NCI-H128 (cell line): ENCODE measurements at regions not wholly inside any gene's neighbourhood (a gene's known extent, or its start where the extent isn't known, plus 50 kb on each side); places are given as distances from the start of the nearest gene placed in this dataset.

Experiments
- DNase-seq: peaks from one replicate; lab custom pipeline; 2025; ENCODE audit not compliant: unreplicated experiment; lab: John Stamatoyannopoulos, UW

DNA sequence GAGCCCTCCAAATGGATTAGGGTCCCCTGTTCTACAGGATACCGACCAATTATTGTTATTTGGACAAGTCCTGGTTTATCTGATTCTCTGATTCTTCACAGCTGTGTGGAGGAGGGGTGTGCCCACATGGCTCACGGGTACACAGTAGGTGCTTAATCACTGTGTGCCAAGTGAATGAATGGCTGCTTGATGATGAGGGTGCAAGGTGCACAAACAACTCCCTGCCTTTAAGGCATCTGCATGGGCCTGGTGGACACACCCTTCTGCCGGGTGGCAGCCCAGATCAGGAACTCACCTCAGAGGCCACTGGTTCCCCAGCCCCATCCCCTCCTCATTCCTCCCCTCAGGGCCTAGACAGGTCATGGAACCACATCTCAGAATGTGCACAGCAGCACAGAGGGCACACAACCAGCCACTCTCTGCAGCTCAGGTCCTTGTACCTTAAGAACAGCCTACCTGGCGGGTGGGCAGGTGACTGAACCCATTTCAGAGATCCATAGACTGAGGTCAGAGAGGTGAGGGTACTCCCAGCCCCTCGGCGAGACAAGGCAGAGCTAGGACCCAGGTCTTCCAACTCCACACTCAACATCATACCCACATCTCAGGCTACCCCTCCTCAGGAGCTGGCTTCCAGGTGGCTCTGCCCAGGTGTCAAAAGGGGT lies 50.3 kb downstream of the SHANK2 start:
- no peak for DNase-seq

GRCh38 chr11:71201231-71201630 lies 51.1 kb downstream of the SHANK2 start:
- no peak for DNase-seq

DNA sequence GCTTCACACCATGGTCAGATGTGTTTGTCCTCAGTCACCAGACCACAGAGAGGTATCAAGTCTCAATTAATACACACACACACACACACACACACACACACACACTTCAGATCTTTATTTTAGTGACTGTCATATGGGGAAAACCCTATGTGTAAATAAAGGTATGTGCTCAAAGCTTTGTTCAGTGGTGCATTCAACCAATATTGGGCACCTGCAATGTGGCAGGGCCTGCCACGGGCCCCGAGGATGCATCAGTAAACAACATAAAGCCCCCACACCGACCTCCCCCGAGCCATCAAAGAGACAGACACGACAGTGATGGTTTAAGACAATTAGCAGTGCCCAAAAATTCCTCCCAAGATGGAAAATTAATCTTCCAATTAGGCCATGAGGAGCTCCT lies 51.6 kb downstream of the SHANK2 start:
- DNase-seq, result no peak

DNA sequence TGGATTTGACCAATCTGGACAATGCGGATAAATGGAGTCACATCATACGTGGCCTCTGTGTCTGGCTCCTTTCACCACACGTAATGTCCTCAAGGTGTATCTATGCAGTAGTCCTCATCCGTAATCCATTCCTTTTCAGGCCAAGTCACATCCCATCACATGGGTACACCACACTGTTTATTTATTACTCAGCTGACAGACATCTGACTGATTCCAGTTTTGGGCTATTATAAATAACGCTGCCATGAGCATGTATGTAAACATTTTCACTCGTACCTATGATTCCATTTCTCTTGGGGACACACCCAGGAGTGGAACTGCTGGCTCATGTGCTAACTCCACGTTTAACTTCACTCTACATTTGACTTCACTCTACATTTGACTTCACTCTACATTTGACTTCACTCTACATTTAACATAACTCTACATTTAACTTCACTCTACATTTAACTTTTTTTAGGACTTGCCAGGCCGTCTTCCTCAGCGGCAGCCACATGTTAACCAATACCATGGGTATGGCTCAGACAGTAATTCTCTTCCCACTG lies 52.1 kb downstream of the SHANK2 start:
- no peak for DNase-seq

- DNase-seq, result no peak
Measured at GRCh38 chr11:71199226-71199820, 53.1 kb downstream of the SHANK2 start.

DNA sequence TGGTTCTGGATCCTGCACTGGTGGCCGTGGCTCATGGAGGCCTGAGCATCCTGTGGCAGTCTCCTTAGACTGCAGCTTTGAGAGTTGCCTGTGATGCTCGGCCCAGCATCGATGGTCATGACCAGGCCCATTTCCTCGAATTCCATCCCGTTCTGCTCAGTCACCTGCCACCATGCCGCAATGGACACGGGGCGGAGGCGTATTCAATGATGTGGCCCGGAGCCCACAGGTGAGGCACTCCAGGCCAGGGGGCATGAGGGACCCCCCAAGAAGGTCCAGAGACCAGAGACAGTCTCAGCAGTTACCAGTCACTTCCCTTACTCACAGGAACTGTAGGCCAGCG lies 53.6 kb downstream of the SHANK2 start:
- DNase-seq, result no peak

DNA sequence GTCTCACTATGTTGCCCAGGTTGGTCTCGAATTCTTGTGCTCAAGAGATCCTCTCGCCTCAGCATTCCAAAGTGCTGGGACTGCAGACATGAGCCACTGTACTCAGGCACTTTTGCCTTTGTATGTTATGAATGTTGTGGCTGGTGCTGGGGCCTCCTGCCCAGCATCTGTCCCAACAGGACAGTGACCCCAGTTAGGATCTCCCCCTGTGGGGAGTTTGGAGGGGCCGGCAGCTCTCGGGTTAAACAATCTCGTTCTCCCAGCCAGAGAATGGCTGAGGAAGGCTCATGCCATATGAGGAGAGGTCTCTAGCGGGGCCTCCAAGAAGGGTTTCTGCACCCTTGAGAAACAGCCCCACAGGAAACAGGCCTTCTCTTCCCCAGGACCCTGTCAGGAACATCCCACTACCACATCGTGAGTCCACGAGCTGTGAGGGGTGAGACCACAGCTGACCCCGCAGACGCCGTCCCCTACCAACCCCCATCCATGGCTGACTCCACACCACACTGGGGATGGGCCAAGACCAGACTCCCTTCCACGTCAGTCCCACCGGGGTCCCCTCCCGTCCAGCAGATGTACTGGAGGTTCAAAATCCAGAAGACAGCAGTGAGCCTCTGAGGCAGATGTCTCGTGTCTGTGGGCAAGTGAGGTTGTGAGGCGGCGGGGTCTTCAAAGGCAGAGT lies 54.1 kb downstream of the SHANK2 start:
- no peak for DNase-seq

- no peak for DNase-seq
Measured at GRCh38 chr11:71197096-71197495, 55.3 kb downstream of the SHANK2 start.

- DNase-seq, result no peak
Measured at GRCh38 chr11:71194710-71195109, 57.7 kb downstream of the SHANK2 start.

GRCh38 chr11:71193431-71193830 lies 58.9 kb downstream of the SHANK2 start:
- DNase-seq, result no peak

DNA sequence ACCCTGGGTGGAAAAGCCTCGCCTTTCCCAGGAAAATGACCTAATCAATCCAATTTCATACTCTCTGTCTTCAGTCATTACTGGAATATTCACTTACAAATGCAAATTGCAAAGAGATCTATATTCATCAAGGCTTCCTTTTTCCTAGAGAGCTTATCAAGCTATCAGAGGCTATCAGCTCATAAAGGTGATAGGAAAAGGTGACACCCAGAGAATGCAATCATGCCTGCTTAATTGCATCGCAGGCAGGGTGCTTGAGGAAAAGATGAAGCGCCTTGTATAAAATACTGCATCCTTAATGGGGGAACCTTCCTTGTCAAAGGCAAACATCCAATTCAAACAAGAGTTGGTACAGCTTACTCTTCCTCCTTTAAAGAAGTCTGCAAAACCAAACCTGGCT lies 59.7 kb downstream of the SHANK2 start:
- no peak for DNase-seq

DNA sequence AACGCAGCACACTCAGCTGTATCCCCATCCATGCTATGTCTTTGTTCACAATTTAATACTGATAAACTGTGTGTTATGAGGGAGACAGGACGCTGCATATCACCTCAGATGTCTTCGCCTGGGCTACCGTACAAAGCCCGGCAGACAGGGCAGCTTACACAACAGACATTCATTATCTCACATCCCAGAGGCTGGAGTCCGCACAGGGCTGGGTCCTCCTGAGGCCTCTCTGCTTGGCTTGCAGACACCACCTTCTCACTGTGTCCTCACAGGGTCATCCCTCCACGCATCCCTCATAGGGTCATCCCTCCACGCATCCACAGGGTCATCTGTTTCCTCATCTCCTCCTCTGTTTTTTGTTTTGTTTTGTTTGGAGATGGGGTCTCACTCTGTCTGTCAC lies 61.2 kb downstream of the SHANK2 start:
- no peak for DNase-seq

DNA sequence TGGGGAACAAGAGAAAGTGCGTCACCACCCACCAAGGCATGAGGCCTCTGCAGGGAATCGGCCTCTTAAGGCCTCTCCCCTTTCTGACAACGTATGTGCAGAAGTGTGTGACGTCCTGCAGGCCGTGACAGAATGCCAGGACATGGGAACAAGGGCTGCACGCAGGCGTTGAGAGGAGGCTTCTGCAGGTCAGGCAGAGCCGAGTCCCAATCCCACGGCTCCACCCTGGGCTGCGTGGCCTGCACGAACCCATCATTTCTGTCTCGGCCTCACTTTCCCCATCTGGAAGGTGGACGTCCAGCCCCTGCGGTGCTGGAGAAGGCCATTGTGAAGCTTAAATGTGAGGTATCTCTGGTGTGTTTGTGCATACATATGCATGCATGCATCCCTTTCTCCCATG lies 61.8 kb downstream of the SHANK2 start:
- no peak for DNase-seq

GRCh38 chr11:71189768-71190315 lies 62.5 kb downstream of the SHANK2 start:
- no peak for DNase-seq

DNA sequence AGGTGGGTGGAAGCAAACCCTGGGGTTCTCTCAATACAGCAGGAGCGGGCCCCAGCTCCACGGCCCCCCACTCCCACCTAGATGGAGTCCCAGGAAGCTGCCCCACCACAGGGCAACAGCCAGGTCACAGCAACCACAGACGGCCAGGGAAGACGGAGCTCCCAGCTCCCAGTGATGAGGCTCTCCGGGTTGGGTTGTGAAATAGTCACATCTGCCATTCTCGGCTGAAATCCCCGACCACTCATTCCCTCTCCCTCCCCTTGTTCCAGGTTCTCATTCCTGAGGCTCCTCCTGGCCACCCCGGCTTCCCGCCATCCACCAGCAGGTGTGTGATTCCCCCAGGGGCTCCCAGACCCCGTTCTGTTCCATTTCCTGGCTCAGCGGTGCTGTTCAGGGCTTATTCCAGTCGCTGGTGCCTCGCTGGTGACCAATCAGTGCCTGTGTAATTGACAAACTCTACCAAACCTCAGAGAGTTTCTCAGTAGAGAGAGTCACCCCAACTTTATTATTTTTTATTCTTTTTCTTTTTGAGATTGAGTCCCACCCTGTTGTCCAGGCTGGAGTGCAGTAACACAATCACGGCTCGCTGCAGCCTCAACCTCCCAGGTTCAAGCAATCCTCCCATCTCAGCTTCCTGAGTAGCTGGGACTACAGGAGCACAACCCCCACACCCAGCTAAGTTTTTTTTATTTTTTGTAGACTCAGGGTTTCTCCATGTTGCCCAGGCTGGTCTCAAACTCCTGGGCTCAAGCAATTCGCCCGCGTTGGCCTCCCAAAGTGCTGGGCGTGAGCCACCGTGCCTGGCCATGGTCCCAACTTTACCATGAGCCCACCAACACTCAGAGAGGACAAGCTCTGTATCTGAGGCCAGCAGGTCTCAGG lies 63.2 kb downstream of the SHANK2 start:
- no peak for DNase-seq

- DNase-seq, result no peak
Measured at GRCh38 chr11:71188073-71188472, 64.3 kb downstream of the SHANK2 start.

DNA sequence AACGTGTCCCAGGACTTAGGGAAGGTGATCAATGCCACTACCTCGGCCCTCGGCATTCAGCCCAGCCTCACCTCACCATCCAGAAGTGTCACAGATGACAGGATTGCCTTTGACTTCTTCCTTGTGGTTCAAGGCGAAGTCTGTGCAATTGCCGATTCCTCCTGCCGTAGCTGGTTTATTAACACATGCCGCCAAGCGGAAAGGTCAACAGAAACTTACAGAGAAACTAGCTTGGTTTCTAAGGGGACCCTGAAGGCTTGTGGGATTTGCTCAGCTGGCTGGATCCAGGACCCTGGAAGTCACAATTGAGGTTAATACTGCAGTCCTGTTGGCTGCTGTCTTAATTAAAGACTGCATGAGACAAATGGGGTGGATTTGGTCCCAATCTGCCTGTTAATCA lies 65.6 kb downstream of the SHANK2 start:
- no peak for DNase-seq

DNA sequence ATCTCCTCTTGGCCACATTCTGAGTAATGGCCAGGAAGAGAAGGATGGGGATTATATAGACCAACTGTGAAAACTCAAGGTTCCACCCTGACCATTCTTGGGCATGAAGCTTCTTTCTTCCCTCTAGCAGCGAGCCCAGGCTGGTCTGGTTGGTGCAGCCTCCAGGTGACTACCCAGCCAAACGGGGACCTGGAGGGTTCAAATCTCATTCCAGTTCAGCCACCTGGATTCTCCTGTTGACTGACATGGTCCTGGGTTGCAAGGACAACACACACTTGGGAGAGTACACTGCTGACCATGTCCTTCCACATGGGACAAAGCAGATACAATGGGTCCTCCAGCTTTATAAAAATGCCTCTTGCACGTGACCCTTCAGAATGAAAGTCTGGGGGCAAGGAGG lies 67.0 kb downstream of the SHANK2 start:
- no peak for DNase-seq

- DNase-seq, result no peak
Measured at GRCh38 chr11:71184421-71185210, 67.8 kb downstream of the SHANK2 start.

DNA sequence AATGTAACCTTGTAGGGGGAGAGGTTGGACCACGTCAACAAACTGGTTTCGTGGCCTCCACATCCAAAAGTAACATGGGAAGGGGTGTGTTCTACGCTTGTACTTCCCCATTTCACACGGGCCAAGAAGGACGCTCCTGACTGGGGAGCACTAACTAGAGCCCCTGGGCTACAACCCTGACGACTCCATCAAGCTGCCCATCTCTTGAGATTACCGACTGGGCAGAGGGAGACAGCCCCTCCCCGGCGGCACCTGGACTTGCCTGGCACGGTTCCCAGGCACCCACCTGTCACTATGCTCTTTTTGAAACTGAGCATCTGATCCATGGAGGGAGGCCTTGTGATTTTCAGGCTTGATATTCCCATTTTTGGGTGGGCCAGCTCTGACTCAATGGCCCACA lies 68.5 kb downstream of the SHANK2 start:
- DNase-seq, result no peak
